WI38 (cell line): ENCODE measurements at regions not wholly inside any gene's neighbourhood (a gene's known extent, or its start where the extent isn't known, plus 50 kb on each side); places are given as distances from the start of the nearest gene placed in this dataset.

ENCODE experiments used
- H3K4me3 ChIP-seq: 2 replicates; pipeline ENCODE4 v1.5.1; 2011; ENCODE audit warnings: low read depth, mild to moderate bottlenecking, control low read depth, low read length
- CTCF ChIP-seq: IDR thresholded peaks from 2 replicates; pipeline ENCODE4 v1.5.1; 2012; ENCODE audit warnings: low read depth, mild to moderate bottlenecking, control low read depth, low read length

GRCh38 chr4:131137196-131137595 is 2011.9 kb upstream of the PCDH10 start:
- no peak for TF ChIP-seq CTCF
- no peak overlapping the region for H3K4me3 ChIP-seq

DNA sequence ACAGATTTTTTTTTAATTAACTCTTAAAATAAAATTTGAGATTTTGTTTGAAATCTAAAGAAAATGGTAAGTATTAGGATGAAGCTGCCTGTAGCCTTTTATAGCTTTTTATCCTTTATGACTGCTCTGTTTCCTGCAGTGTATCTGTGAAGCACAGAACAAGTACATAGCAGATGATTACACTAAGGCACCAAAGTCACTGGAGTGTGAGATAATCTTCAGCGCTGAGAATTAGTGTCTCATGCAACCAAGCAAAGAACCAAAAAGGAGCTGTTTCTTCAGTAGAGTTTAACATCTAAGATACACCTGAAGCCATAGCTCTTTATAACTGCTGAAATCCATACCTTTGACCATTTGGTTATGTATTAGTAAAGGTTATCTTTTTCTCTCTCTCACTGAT is 1989.8 kb upstream of the PCDH10 start:
- no peak for TF ChIP-seq CTCF

DNA sequence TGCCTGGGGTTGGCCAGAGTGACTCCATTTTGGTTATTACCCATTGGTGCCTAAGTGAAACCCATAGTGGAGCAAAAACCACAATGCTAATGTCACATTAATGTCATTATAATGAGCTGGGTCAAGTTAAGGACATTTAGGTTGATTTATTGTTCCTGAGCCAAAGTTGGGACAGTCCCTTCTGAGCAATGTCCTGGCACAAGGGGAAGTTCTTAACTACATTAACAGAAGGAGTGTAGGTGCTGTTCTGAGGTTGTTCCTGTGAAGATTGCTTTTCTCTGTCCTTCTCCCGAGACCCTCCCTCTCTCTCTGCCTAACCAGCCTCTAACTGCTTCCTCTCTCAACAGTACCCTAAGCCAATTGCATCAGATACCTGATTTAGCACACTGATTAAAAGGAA is 1956.8 kb upstream of the PCDH10 start:
- TF ChIP-seq CTCF, result no peak
- no peak overlapping the region for H3K4me3 ChIP-seq

More for the DNA sequence above, 1989.8 kb upstream of the PCDH10 start:
- H3K4me3 ChIP-seq, result no peak overlapping the region

DNA sequence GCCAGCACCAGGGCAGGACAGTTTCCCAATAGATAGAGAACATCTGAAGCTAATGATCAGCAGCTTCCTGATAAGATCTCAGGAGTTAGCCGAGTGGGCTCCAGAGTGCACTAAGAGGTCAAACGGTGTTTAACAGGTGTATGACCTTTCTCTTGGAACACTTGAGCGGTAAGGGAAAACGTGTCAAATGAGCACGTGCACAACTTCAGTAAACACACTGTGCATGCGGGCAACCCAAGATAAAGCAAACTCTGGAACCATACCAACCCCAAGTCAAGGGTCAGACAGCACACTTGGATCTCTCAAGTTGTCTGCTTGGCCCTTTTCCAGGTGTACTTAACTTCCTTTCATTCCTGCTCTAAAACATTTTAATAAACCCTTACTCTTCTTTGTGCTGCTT is 1941.5 kb upstream of the PCDH10 start:
- no peak for TF ChIP-seq CTCF
- H3K4me3 ChIP-seq, result no peak overlapping the region

- TF ChIP-seq CTCF, result no peak
- H3K4me3 ChIP-seq, result no peak overlapping the region
These were observed 1900.8 kb upstream of the PCDH10 start for GRCh38 chr4:131248314-131248713.

- H3K4me3 ChIP-seq, result no peak overlapping the region
- TF ChIP-seq CTCF, result no peak
These were observed 1897.8 kb upstream of the PCDH10 start for GRCh38 chr4:131251321-131251720.

GRCh38 chr4:131257241-131257640 is 1891.9 kb upstream of the PCDH10 start:
- TF ChIP-seq CTCF, result no peak

More at GRCh38 chr4:131257241-131257640, 1891.9 kb upstream of the PCDH10 start:
- no peak overlapping the region for H3K4me3 ChIP-seq
